Tibial nerve (tissue), 4 donors: ENCODE measurements at regions not wholly inside any gene's neighbourhood (a gene's known extent, or its start where the extent isn't known, plus 50 kb on each side); places are given as distances from the start of the nearest gene placed in this dataset.

ENCODE experiments used
- EP300 ChIP-seq, 2 donors: sonication (generic); formaldehyde crosslinking; IDR thresholded peaks; one replicate each; pipeline ENCODE4 v1.6.1; 2017; ENCODE audit warnings: antibody characterized with exemption in 2 of 2, mild to moderate bottlenecking in 1 of 2
- POLR2A ChIP-seq, 2 donors: fragments of 450-650 bp; IDR thresholded peaks; one replicate each; pipeline ENCODE4 v1.6.1; 2017; ENCODE audit warnings: antibody characterized with exemption in 2 of 2, mild to moderate bottlenecking in 2 of 2, moderate library complexity in 2 of 2
- TF ChIP-seq, protein P1 (sequence below), 5 experiments: fragments of 200-600 bp in 3 of 5; fragments of 450-650 bp in 2 of 5; sonication (generic) in 3 of 5; IDR thresholded peaks; one replicate each; pipeline ENCODE4 v1.5.1; 2016 to 2019; ENCODE audit warnings: antibody characterized with exemption in 5 of 5, mild to moderate bottlenecking in 3 of 5, moderate library complexity in 2 of 5

DNA sequence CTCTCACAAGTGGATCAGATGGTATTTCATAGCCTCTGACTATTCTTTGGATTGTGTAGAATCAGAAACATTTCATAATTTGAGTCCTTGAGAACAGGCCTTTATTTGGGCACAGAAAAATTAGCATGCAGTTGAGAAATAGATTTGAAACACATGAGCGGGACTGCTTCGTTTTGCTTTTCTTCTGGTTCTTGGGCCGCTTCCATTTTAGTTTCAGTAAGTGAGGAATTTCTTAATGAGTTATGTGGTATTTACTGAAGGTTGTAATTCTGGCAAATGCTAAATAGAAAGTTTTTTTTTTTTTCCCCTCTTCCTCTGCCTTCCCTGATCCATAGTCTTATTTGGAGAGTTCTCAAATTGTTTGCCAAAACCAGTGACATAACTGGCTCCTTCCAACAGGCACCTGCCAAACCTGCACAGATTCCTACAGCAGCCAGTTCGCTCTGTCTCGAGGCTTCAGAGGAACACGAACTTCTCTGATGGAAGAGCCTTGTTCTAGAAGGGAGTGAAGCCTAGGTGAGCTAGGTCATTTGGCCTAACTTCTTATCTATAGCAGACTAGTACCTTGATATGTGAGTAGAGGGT is 71.2 kb upstream of the SLC28A3 start:
- TF ChIP-seq, protein P1, sequence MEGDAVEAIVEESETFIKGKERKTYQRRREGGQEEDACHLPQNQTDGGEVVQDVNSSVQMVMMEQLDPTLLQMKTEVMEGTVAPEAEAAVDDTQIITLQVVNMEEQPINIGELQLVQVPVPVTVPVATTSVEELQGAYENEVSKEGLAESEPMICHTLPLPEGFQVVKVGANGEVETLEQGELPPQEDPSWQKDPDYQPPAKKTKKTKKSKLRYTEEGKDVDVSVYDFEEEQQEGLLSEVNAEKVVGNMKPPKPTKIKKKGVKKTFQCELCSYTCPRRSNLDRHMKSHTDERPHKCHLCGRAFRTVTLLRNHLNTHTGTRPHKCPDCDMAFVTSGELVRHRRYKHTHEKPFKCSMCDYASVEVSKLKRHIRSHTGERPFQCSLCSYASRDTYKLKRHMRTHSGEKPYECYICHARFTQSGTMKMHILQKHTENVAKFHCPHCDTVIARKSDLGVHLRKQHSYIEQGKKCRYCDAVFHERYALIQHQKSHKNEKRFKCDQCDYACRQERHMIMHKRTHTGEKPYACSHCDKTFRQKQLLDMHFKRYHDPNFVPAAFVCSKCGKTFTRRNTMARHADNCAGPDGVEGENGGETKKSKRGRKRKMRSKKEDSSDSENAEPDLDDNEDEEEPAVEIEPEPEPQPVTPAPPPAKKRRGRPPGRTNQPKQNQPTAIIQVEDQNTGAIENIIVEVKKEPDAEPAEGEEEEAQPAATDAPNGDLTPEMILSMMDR (IDR thresholded peaks at IDR 0.05) = no peak
- no peak for TF ChIP-seq EP300 (IDR thresholded peaks at IDR 0.05)
- TF ChIP-seq POLR2A (IDR thresholded peaks at IDR 0.05) = no peak
